Kidney epithelial cell (primary cell): ENCODE measurements at regions not wholly inside any gene's neighbourhood (a gene's known extent, or its start where the extent isn't known, plus 50 kb on each side); places are given as distances from the start of the nearest gene placed in this dataset.
A peak's percentile ranks its signal among the peaks of the same experiment; 100 is the strongest.

Experiments
- DNase-seq: peaks from one replicate; pipeline ENCODE4 v3.0.0-alpha.2; 2010; ENCODE audit warnings: low read depth
- H3K27me3 ChIP-seq: 2 replicates; pipeline ENCODE4 v1.6.0; 2011; ENCODE audit warnings: low read length; ENCODE audit not compliant: control insufficient read depth, insufficient read depth
- H3K36me3 ChIP-seq: 2 replicates; pipeline ENCODE4 v1.5.1; 2011; ENCODE audit warnings: low read length; ENCODE audit not compliant: control insufficient read depth, insufficient read depth
- H3K4me3 ChIP-seq: 2 replicates; pipeline ENCODE4 v1.5.1; 2011; ENCODE audit warnings: low read depth, mild to moderate bottlenecking, control low read depth, low read length
- TF ChIP-seq, protein P1 (sequence below): IDR thresholded peaks from 2 replicates; pipeline ENCODE4 v1.5.1; 2011; ENCODE audit warnings: mild to moderate bottlenecking, moderate library complexity, low read length, control low read depth, inconsistent platforms; ENCODE audit not compliant: insufficient read depth, poor library complexity, severe bottlenecking

DNA sequence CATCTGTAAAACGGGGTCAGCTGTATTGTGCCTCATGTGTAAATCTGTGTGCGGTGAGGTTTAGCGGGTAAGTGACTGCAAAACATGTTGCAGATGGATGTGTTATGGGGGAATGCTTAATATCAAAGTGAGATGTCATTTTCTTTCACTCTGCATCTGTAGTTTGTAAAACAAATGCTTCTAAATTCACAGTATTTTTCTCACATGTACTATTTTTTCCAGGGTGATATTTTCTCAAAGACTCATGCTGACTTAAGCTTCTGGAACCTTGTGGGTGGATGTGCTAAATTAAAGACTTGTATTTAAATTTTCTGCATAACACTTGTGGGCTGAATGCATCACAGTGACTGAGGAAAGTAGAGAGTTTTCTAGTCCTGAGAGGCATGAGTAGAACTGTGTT is 115.2 kb upstream of the TP63 start:
- TF ChIP-seq, protein P1, sequence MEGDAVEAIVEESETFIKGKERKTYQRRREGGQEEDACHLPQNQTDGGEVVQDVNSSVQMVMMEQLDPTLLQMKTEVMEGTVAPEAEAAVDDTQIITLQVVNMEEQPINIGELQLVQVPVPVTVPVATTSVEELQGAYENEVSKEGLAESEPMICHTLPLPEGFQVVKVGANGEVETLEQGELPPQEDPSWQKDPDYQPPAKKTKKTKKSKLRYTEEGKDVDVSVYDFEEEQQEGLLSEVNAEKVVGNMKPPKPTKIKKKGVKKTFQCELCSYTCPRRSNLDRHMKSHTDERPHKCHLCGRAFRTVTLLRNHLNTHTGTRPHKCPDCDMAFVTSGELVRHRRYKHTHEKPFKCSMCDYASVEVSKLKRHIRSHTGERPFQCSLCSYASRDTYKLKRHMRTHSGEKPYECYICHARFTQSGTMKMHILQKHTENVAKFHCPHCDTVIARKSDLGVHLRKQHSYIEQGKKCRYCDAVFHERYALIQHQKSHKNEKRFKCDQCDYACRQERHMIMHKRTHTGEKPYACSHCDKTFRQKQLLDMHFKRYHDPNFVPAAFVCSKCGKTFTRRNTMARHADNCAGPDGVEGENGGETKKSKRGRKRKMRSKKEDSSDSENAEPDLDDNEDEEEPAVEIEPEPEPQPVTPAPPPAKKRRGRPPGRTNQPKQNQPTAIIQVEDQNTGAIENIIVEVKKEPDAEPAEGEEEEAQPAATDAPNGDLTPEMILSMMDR, result no peak
- no peaks in the 10 kb centered on the region for H3K36me3 ChIP-seq
- no peak for DNase-seq
- no peaks in the 10 kb centered on the region for H3K27me3 ChIP-seq
- no peak overlapping the region for H3K4me3 ChIP-seq

- Histone ChIP-seq H3K36me3 (no peaks in the 10 kb centered on the region), H3K27me3 (no peaks in the 10 kb centered on the region), H3K4me3 (no peak overlapping the region)
- TF ChIP-seq, protein P1, result no peak
- DNase-seq, result no peak
Measured at GRCh38 chr3:189517981-189518380, 113.2 kb upstream of the TP63 start.

DNA sequence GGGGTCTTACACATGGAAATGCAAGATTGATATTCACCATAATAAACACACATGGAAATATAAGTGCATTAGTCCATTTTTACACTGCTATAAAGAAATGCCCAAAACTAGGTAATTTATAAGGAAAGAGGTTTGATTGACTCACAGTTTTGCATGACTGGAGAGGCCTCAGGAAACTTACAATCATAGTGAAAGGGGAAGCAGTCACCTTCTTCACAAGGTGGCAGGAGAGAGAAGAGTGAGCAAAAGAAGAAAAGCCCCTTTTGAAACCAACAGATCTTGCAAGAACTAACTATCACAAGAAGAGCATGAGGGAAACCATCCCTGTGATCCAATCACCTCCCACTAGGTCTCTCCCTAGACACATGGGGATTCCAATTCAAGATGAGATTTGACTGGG is 111.7 kb upstream of the TP63 start:
- Histone ChIP-seq H3K27me3 (no peaks in the 10 kb centered on the region), H3K36me3 (no peaks in the 10 kb centered on the region), H3K4me3 (no peak overlapping the region)
- TF ChIP-seq, protein P1, result no peak
- no peak for DNase-seq

DNA sequence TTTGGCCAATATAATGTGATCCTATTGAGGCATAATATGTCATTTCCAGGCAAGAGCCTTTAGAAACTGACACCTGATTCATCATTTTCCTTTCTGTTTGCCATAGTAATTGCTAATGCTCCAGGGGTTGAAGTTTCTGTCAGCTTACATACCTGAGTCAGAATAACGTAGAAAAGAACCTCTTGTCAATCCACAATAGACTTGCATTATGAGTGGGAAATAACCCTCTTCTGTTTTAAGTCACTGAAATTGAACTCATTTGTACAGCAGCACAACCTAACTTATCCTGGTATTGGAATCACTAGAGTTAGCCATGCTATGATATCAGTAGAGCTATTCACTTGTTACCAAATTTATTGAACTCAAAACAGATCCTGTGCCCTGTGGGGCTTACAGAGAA is 101.7 kb upstream of the TP63 start:
- DNase-seq, result no peak

GRCh38 chr3:189529889-189530471 is 101.2 kb upstream of the TP63 start:
- Histone ChIP-seq H3K27me3 (no peaks in the 10 kb centered on the region), H3K36me3 (no peaks in the 10 kb centered on the region), H3K4me3 (no peak overlapping the region)
- TF ChIP-seq, protein P1, result no peak
- no peak for DNase-seq

More for the DNA sequence above, 101.7 kb upstream of the TP63 start:
- Histone ChIP-seq H3K27me3 (no peaks in the 10 kb centered on the region), H3K36me3 (no peaks in the 10 kb centered on the region), H3K4me3 (no peak overlapping the region)
- TF ChIP-seq, protein P1, result no peak

DNA sequence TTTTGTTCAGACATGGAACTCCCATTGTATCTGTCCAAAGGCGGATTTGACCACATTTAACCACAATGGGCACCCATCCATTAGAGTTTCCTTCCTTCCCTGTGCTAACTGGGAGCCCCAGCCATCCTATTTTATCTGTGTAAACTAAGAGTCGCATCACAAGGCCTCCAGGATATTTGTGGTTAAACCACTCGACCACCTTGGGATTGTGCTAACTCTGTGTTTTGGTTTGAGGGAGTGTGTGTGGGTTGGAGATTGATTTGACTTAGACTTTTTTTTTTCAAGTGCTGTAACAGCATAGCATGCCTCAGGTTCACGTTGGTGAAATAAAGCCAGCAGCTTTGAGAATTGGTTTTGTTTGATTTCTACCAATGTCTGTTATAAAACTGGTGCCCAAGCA is 100.4 kb upstream of the TP63 start:
- H3K36me3 ChIP-seq, result no peaks in the 10 kb centered on the region
- TF ChIP-seq, protein P1, result no peak
- no peaks in the 10 kb centered on the region for H3K27me3 ChIP-seq
- no peak overlapping the region for H3K4me3 ChIP-seq
- peak; percentile 61 for DNase-seq
